HG03095 (cell line): ENCODE measurements at regions not wholly inside any gene's neighbourhood (a gene's known extent, or its start where the extent isn't known, plus 50 kb on each side); places are given as distances from the start of the nearest gene placed in this dataset.

Source experiments
- ATAC-seq: cut with Tn5 transposase; IDR thresholded peaks from one replicate; pipeline ENCODE4 v1.9.1; 2021; ENCODE audit warnings: moderate library complexity; ENCODE audit not compliant: unreplicated experiment

- no peak for ATAC-seq
Measured at GRCh38 chr6:137434640-137435039, 59.6 kb downstream of the OLIG3 start.

GRCh38 chr6:137432054-137432611 is 62.1 kb downstream of the OLIG3 start:
- ATAC-seq = peak; percentile 56

- ATAC-seq = peak; percentile 72
Measured at GRCh38 chr6:137430954-137431353, 63.2 kb downstream of the OLIG3 start.

GRCh38 chr6:137427656-137428290 is 66.4 kb downstream of the OLIG3 start:
- no peak for ATAC-seq

- no peak for ATAC-seq
Measured at GRCh38 chr6:137426007-137426689, 68.0 kb downstream of the OLIG3 start.

- ATAC-seq = no peak
Measured at GRCh38 chr6:137424251-137424650, 69.9 kb downstream of the OLIG3 start.

- no peak for ATAC-seq
Measured at GRCh38 chr6:137423451-137424168, 70.6 kb downstream of the OLIG3 start.

- ATAC-seq = no peak
Measured at GRCh38 chr6:137417396-137417795, 76.8 kb downstream of the OLIG3 start.

- ATAC-seq = no peak
Measured at GRCh38 chr6:137416376-137417109, 77.7 kb downstream of the OLIG3 start.

GRCh38 chr6:137415834-137416190 is 78.4 kb downstream of the OLIG3 start:
- no peak for ATAC-seq

GRCh38 chr6:137415127-137415833 is 78.9 kb downstream of the OLIG3 start:
- peak; percentile 87 for ATAC-seq

- no peak for ATAC-seq
Measured at GRCh38 chr6:137414599-137414998, 79.6 kb downstream of the OLIG3 start.

GRCh38 chr6:137413482-137413881 is 80.7 kb downstream of the OLIG3 start:
- ATAC-seq = no peak

- ATAC-seq = no peak
Measured at GRCh38 chr6:137412562-137412961, 81.6 kb downstream of the OLIG3 start.

- no peak for ATAC-seq
Measured at GRCh38 chr6:137409266-137409777, 84.9 kb downstream of the OLIG3 start.

GRCh38 chr6:137407816-137408215 is 86.4 kb downstream of the OLIG3 start:
- ATAC-seq = no peak

- ATAC-seq = no peak
Measured at GRCh38 chr6:137405806-137406205, 88.4 kb downstream of the OLIG3 start.

GRCh38 chr6:137403855-137404254 is 90.3 kb downstream of the OLIG3 start:
- no peak for ATAC-seq

GRCh38 chr6:137403443-137403842 is 90.8 kb downstream of the OLIG3 start:
- ATAC-seq = no peak

- no peak for ATAC-seq
Measured at GRCh38 chr6:137402143-137402680, 92.0 kb downstream of the OLIG3 start.
